Frontal cortex (tissue), 3 donors: ENCODE measurements at regions not wholly inside any gene's neighbourhood (a gene's known extent, or its start where the extent isn't known, plus 50 kb on each side); places are given as distances from the start of the nearest gene placed in this dataset.

Experiments used
- DNase-seq, 2 donors: peaks; one replicate each; pipeline ENCODE4 v3.0.0; 2012; ENCODE audit warnings: low spot score in 2 of 2
- FAIRE-seq: peaks from 2 replicates; lab custom pipeline; 2012; peaks lifted over from hg19 to GRCh38; lab: Jason Lieb, UNC
- donor health status: control.
- donor health status: control.
- donor health status: control.

GRCh38 chr18:29556070-29556469 lies 1379.1 kb upstream of the CDH2 start:
- no peak for DNase-seq
- FAIRE-seq: no peak

GRCh38 chr18:29549759-29550158 lies 1372.8 kb upstream of the CDH2 start:
- FAIRE-seq: no peak
- no peak for DNase-seq

- DNase-seq: no peak
- no peak for FAIRE-seq
These were observed 1370.7 kb upstream of the CDH2 start for GRCh38 chr18:29547626-29548025.

GRCh38 chr18:29540548-29540947 lies 1363.6 kb upstream of the CDH2 start:
- DNase-seq (no peak), FAIRE-seq (no peak)

- DNase-seq: no peak
- FAIRE-seq: no peak
These were observed 1354.8 kb upstream of the CDH2 start for GRCh38 chr18:29531746-29532145.

- DNase-seq (no peak), FAIRE-seq (no peak)
These were observed 1346.4 kb upstream of the CDH2 start for GRCh38 chr18:29523371-29523770.

GRCh38 chr18:29512761-29513160 lies 1335.8 kb upstream of the CDH2 start:
- DNase-seq (no peak), FAIRE-seq (no peak)

- DNase-seq: no peak
- FAIRE-seq: no peak
These were observed 1335.3 kb upstream of the CDH2 start for GRCh38 chr18:29512203-29512602.

- FAIRE-seq (no peak), DNase-seq (no peak)
These were observed 1325.0 kb upstream of the CDH2 start for GRCh38 chr18:29501952-29502351.

GRCh38 chr18:29496152-29496680 lies 1319.3 kb upstream of the CDH2 start:
- DNase-seq (no peak), FAIRE-seq (no peak)

GRCh38 chr18:29494371-29494770 lies 1317.4 kb upstream of the CDH2 start:
- DNase-seq: no peak
- FAIRE-seq: no peak

- DNase-seq (no peak), FAIRE-seq (no peak)
These were observed 1315.0 kb upstream of the CDH2 start for GRCh38 chr18:29491907-29492306.

- DNase-seq: no peak
- FAIRE-seq: no peak
These were observed 1311.7 kb upstream of the CDH2 start for GRCh38 chr18:29488617-29489016.

- DNase-seq: no peak
- FAIRE-seq: no peak
These were observed 1288.6 kb upstream of the CDH2 start for GRCh38 chr18:29465526-29465925.

GRCh38 chr18:29459972-29460371 lies 1283.0 kb upstream of the CDH2 start:
- no peak for FAIRE-seq
- no peak for DNase-seq

- DNase-seq (no peak), FAIRE-seq (no peak)
These were observed 1280.5 kb upstream of the CDH2 start for GRCh38 chr18:29457316-29457889.

GRCh38 chr18:29449424-29449823 lies 1272.5 kb upstream of the CDH2 start:
- FAIRE-seq (no peak), DNase-seq (no peak)

GRCh38 chr18:29439398-29439797 lies 1262.5 kb upstream of the CDH2 start:
- DNase-seq (no peak), FAIRE-seq (no peak)

GRCh38 chr18:29436459-29436858 lies 1259.5 kb upstream of the CDH2 start:
- FAIRE-seq (no peak), DNase-seq (no peak)

GRCh38 chr18:29434650-29435049 lies 1257.7 kb upstream of the CDH2 start:
- FAIRE-seq (no peak), DNase-seq (no peak)

GRCh38 chr18:29430416-29430815 lies 1253.5 kb upstream of the CDH2 start:
- DNase-seq: no peak
- no peak for FAIRE-seq

- DNase-seq (no peak), FAIRE-seq (no peak)
These were observed 1241.2 kb upstream of the CDH2 start for GRCh38 chr18:29418136-29418535.
